OCI-LY3 (cell line): ENCODE measurements at regions not wholly inside any gene's neighbourhood (a gene's known extent, or its start where the extent isn't known, plus 50 kb on each side); places are given as distances from the start of the nearest gene placed in this dataset.

Source experiments
- H2AFZ ChIP-seq: fragments of 200-600, 300-600 bp; shearing (Covaris generic); 2 replicates; pipeline ENCODE4 v1.6.0; 2014; ENCODE audit warnings: antibody characterized with exemption, low read depth, low read length
- H3K27ac ChIP-seq: fragments of 200-600, 300-600 bp; sonication (generic); 2 replicates; pipeline ENCODE4 v1.5.1; 2014; ENCODE audit warnings: mild to moderate bottlenecking, low read length, moderate library complexity, mixed read lengths
- H3K27me3 ChIP-seq: fragments of 200-600, 300-600 bp; sonication (generic); 2 replicates; pipeline ENCODE4 v1.6.1; 2014; ENCODE audit warnings: low read depth, low read length, mixed read lengths
- H3K36me3 ChIP-seq: fragments of 200-600, 300-600 bp; sonication (generic); replicated peaks from 2 replicates; pipeline ENCODE3; 2014; ENCODE audit warnings: low read depth, low read length, mixed read lengths
- H3K4me1 ChIP-seq: fragments of 300-600, 200-600 bp; sonication (generic); 2 replicates; pipeline ENCODE4 v1.6.1; 2014; ENCODE audit warnings: low read length, mixed read lengths
- H3K4me2 ChIP-seq: fragments of 200-600, 300-600 bp; sonication (generic); 2 replicates; pipeline ENCODE4 v1.6.1; 2014; ENCODE audit warnings: low read length, mixed read lengths
- H3K4me3 ChIP-seq: fragments of 300-600, 200-600 bp; sonication (generic); 2 replicates; pipeline ENCODE4 v1.5.1; 2014; ENCODE audit warnings: antibody characterized with exemption, mild to moderate bottlenecking, low read length, moderate library complexity
- H3K79me2 ChIP-seq: fragments of 300-600, 200-600 bp; shearing (Covaris generic); 2 replicates; pipeline ENCODE4 v1.6.1; 2014; ENCODE audit warnings: mild to moderate bottlenecking, low read length, mixed read lengths
- H3K9ac ChIP-seq: fragments of 300-600, 200-600 bp; shearing (Covaris generic); 2 replicates; pipeline ENCODE4 v1.6.0; 2014; ENCODE audit warnings: mild to moderate bottlenecking, low read length, moderate library complexity
- H3K9me3 ChIP-seq: fragments of 200-600, 300-600 bp; shearing (Covaris generic); 2 replicates; pipeline ENCODE4 v1.6.1; 2014; ENCODE audit warnings: low read length, mixed read lengths; ENCODE audit not compliant: insufficient read depth
- H4K20me1 ChIP-seq: fragments of 200-600, 300-600 bp; sonication (generic); 2 replicates; pipeline ENCODE4 v1.6.1; 2016; ENCODE audit warnings: low read length, mixed read lengths; ENCODE audit not compliant: insufficient read depth
- CTCF ChIP-seq: fragments of 200-600, 300-600 bp; sonication (generic); IDR thresholded peaks from 2 replicates; pipeline ENCODE4 v1.5.1; 2014; ENCODE audit warnings: antibody characterized with exemption, low read length, low read depth
- EZH2phosphoT487 ChIP-seq: fragments of 200-600 bp; shearing (Covaris generic); IDR thresholded peaks from 2 replicates; pipeline ENCODE4 v1.6.1; 2018; ENCODE audit warnings: antibody characterized with exemption, mixed run types, low read depth

GRCh38 chr12:13431041-13431440, 234.5 kb downstream of the EMP1 start:
- H3K4me2 ChIP-seq = no peak overlapping the region
- no peaks in the 10 kb centered on the region for H4K20me1 ChIP-seq
- H3K9ac ChIP-seq = no peak overlapping the region
- H3K36me3 ChIP-seq = no peaks in the 10 kb centered on the region
- H2AFZ ChIP-seq = no peak overlapping the region
- H3K27ac ChIP-seq = no peak overlapping the region
- H3K27me3 ChIP-seq = peaks cover 20% of the 10 kb centered on the region
- H3K4me3 ChIP-seq = no peak overlapping the region
- H3K9me3 ChIP-seq = no peaks in the 10 kb centered on the region
- no peaks in the 10 kb centered on the region for H3K4me1 ChIP-seq
- no peak for TF ChIP-seq EZH2phosphoT487
- no peak for TF ChIP-seq CTCF
- H3K79me2 ChIP-seq = no peaks in the 10 kb centered on the region

GRCh38 chr12:13428538-13429265, 232.2 kb downstream of the EMP1 start:
- Histone ChIP-seq H3K27ac (no peak overlapping the region), H3K36me3 (no peaks in the 10 kb centered on the region), H3K27me3 (peaks cover 12% of the 10 kb centered on the region), H4K20me1 (no peaks in the 10 kb centered on the region), H3K4me1 (no peaks in the 10 kb centered on the region), H3K4me3 (no peak overlapping the region), H3K9me3 (no peaks in the 10 kb centered on the region), H3K79me2 (no peaks in the 10 kb centered on the region), H2AFZ (no peak overlapping the region), H3K4me2 (no peak overlapping the region), H3K9ac (no peak overlapping the region)
- no peak for TF ChIP-seq EZH2phosphoT487
- no peak for TF ChIP-seq CTCF

GRCh38 chr12:13425766-13426165, 229.2 kb downstream of the EMP1 start:
- Histone ChIP-seq H3K9me3 (no peaks in the 10 kb centered on the region), H3K27me3 (peaks cover 17% of the 10 kb centered on the region; the same call in 1 of the 2 replicates), H3K9ac (no peak overlapping the region), H3K36me3 (no peaks in the 10 kb centered on the region), H3K4me2 (no peak overlapping the region), H3K27ac (no peak overlapping the region), H3K4me1 (no peaks in the 10 kb centered on the region), H3K79me2 (no peaks in the 10 kb centered on the region), H4K20me1 (no peaks in the 10 kb centered on the region), H3K4me3 (no peak overlapping the region), H2AFZ (no peak overlapping the region)
- TF ChIP-seq EZH2phosphoT487 (no peak), CTCF (no peak)

- Histone ChIP-seq H3K4me1 (no peaks in the 10 kb centered on the region), H3K27me3 (peaks cover 27% of the 10 kb centered on the region), H3K79me2 (no peaks in the 10 kb centered on the region), H3K4me2 (no peak overlapping the region), H3K9ac (no peak overlapping the region), H4K20me1 (no peaks in the 10 kb centered on the region), H3K4me3 (no peak overlapping the region), H3K36me3 (no peaks in the 10 kb centered on the region), H3K27ac (no peak overlapping the region), H3K9me3 (no peaks in the 10 kb centered on the region), H2AFZ (no peak overlapping the region)
- TF ChIP-seq EZH2phosphoT487 (no peak), CTCF (no peak)
Measured at GRCh38 chr12:13422291-13422690, 225.8 kb downstream of the EMP1 start.
